HG02973 (cell line): ENCODE measurements at regions not wholly inside any gene's neighbourhood (a gene's known extent, or its start where the extent isn't known, plus 50 kb on each side); places are given as distances from the start of the nearest gene placed in this dataset.
"Not testable (repeated sequence)": the region's sequence is repeated elsewhere in the genome, so short reads cannot be mapped to it uniquely, and the experiment has no call there.

Experiments
- ATAC-seq: cut with Tn5 transposase; IDR thresholded peaks from one replicate; pipeline ENCODE4 v1.9.1; 2021; ENCODE audit warnings: moderate library complexity; ENCODE audit not compliant: unreplicated experiment

- ATAC-seq: no peak
Observed at GRCh38 chr7:91618776-91619765, 261.4 kb downstream of the MTERF1 start.

- no peak for ATAC-seq
Observed at GRCh38 chr7:91620827-91621226, 259.7 kb downstream of the MTERF1 start.

GRCh38 chr7:91627324-91627723 is 253.2 kb downstream of the MTERF1 start:
- not testable (repeated sequence) for ATAC-seq

- ATAC-seq: no peak
Observed at GRCh38 chr7:91628742-91629141, 251.8 kb downstream of the MTERF1 start.

GRCh38 chr7:91630581-91631380 is 249.7 kb downstream of the MTERF1 start:
- no peak for ATAC-seq

GRCh38 chr7:91632234-91632940 is 248.1 kb downstream of the MTERF1 start:
- no peak for ATAC-seq

- no peak for ATAC-seq
Observed at GRCh38 chr7:91633013-91633441, 247.5 kb downstream of the MTERF1 start.

GRCh38 chr7:91634485-91635177 is 245.9 kb downstream of the MTERF1 start:
- ATAC-seq: no peak

GRCh38 chr7:91636129-91636724 is 244.3 kb downstream of the MTERF1 start:
- no peak for ATAC-seq

GRCh38 chr7:91636728-91637127 is 243.8 kb downstream of the MTERF1 start:
- ATAC-seq: no peak

GRCh38 chr7:91644256-91644655 is 236.2 kb downstream of the MTERF1 start:
- ATAC-seq: no peak

- ATAC-seq: no peak
Observed at GRCh38 chr7:91645542-91645941, 235.0 kb downstream of the MTERF1 start.

- no peak for ATAC-seq
Observed at GRCh38 chr7:91651986-91652385, 228.5 kb downstream of the MTERF1 start.

- ATAC-seq: no peak
Observed at GRCh38 chr7:91653286-91653685, 227.2 kb downstream of the MTERF1 start.

- no peak for ATAC-seq
Observed at GRCh38 chr7:91655656-91656055, 224.8 kb downstream of the MTERF1 start.

GRCh38 chr7:91656541-91657482 is 223.7 kb downstream of the MTERF1 start:
- no peak for ATAC-seq

- no peak for ATAC-seq
Observed at GRCh38 chr7:91657483-91658071, 222.9 kb downstream of the MTERF1 start.

- ATAC-seq: no peak
Observed at GRCh38 chr7:91659096-91659495, 221.4 kb downstream of the MTERF1 start.
